Thyroid gland (tissue), 4 donors: ENCODE measurements at regions not wholly inside any gene's neighbourhood (a gene's known extent, or its start where the extent isn't known, plus 50 kb on each side); places are given as distances from the start of the nearest gene placed in this dataset.
A peak's percentile ranks its signal among the peaks of the same experiment; 100 is the strongest.

Experiments used
- DNase-seq, 2 donors: peaks; one replicate each; pipeline ENCODE4 v3.0.0-alpha.2; 2019
- H3K27ac ChIP-seq, 3 donors: fragments of 200-600 bp; sonication (generic); 1 replicate in 2 of 3; 2 replicates in 1 of 3; pipeline ENCODE4 v1.5.1; 2016 to 2019; ENCODE audit warnings: mild to moderate bottlenecking in 1 of 3, moderate library complexity in 1 of 3
- H3K27me3 ChIP-seq: fragments of 200-600 bp; sonication (generic); one replicate; pipeline ENCODE4 v1.5.1; 2019
- H3K36me3 ChIP-seq, 2 donors: fragments of 200-600 bp; sonication (generic); one replicate each; pipeline ENCODE4 v1.5.1; 2016 to 2019
- H3K4me1 ChIP-seq, 2 donors: fragments of 200-600 bp; sonication (generic); one replicate each; pipeline ENCODE4 v1.5.1; 2017 to 2019
- H3K4me3 ChIP-seq, 3 donors: fragments of 200-600 bp; sonication (generic); replicated peaks in 1 of 3; 1 replicate in 2 of 3; 2 replicates in 1 of 3; pipeline ENCODE4 v1.5.1; 2016; ENCODE audit warnings: mild to moderate bottlenecking in 1 of 3
- H3K9me3 ChIP-seq: fragments of 200-600 bp; sonication (generic); one replicate; pipeline ENCODE4 v1.5.1; 2017
- POLR2A ChIP-seq, 2 donors: fragments of 450-650 bp; IDR thresholded peaks; one replicate each; pipeline ENCODE4 v1.6.1; 2017; ENCODE audit warnings: antibody characterized with exemption in 2 of 2, mild to moderate bottlenecking in 2 of 2, moderate library complexity in 1 of 2
- WGBS, 2 donors: methylation state at CpG; one replicate each; pipeline ENCODE4 v1.1.5; 2017; 5-methylcytosine and 5-hydroxymethylcytosine counted together
- intact Hi-C: fragments of 100-400 bp; cut with DNase I; formaldehyde crosslinking; loops from one replicate; pipeline ENCODE4 v1.15.1; 2023
- TF ChIP-seq, protein P1 (sequence below), 6 experiments: fragments of 200-600 bp in 3 of 6; fragments of 450-650 bp in 3 of 6; sonication (generic) in 3 of 6; IDR thresholded peaks; one replicate each; pipeline ENCODE4 v1.5.1; 2016 to 2019; ENCODE audit warnings: antibody characterized with exemption in 6 of 6, mild to moderate bottlenecking in 2 of 6, inconsistent platforms in 1 of 6, moderate library complexity in 1 of 6

- H3K27me3 ChIP-seq: no peaks in the 10 kb centered on the region
- intact Hi-C loops: no loop called here
- no peaks in the 10 kb centered on the region for H3K4me1 ChIP-seq
- no peak for DNase-seq
- no peak for TF ChIP-seq POLR2A (IDR thresholded peaks at IDR 0.05)
- TF ChIP-seq, protein P1, sequence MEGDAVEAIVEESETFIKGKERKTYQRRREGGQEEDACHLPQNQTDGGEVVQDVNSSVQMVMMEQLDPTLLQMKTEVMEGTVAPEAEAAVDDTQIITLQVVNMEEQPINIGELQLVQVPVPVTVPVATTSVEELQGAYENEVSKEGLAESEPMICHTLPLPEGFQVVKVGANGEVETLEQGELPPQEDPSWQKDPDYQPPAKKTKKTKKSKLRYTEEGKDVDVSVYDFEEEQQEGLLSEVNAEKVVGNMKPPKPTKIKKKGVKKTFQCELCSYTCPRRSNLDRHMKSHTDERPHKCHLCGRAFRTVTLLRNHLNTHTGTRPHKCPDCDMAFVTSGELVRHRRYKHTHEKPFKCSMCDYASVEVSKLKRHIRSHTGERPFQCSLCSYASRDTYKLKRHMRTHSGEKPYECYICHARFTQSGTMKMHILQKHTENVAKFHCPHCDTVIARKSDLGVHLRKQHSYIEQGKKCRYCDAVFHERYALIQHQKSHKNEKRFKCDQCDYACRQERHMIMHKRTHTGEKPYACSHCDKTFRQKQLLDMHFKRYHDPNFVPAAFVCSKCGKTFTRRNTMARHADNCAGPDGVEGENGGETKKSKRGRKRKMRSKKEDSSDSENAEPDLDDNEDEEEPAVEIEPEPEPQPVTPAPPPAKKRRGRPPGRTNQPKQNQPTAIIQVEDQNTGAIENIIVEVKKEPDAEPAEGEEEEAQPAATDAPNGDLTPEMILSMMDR (IDR thresholded peaks at IDR 0.05): no peak
- H3K36me3 ChIP-seq: no peaks in the 10 kb centered on the region
- H3K4me3 ChIP-seq: no peak overlapping the region
- H3K9me3 ChIP-seq: no peaks in the 10 kb centered on the region
- 89 to 96% methylated on average over 6 of the region's 6 CpGs for WGBS, 2 donors
- H3K27ac ChIP-seq: no peak overlapping the region
These were observed 176.0 kb upstream of the PITRM1 start for GRCh38 chr10:3348564-3348963.

DNA sequence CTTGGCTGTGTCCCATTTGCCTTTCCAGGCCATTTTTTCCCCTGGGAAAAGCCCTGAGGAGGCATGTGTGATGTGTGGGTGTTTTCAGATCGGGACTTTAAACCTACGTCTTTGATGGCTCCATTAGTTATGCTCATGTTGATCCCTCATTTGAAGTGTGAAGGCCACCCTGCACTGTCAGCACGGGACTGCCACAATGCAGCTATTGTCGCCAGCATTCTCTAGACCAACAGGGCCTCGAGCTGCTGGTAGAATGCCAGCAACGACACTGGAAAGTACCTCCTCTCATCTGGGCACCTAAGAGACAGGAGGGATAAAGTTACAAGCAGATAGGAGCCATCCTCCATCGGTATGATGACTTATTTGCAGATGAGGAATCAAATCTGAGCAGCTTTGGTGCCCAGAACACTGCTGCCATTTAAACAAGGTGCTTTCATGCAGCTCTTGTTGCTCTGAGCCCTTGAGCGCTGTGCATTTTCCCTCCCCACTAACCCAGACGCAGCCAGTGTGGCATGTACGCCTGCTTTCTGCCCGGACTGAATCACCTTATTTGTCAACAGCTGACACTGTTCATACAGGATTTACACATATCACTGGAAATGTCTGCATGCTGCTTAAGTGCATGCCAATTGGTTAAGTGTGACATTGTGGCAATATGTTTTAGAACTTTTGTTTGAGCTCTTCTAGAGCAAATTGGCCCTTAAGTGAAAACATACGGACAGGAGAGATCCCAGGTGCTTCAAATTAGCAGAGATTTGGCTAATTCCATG, 175.0 kb upstream of the PITRM1 start:
- WGBS, 2 donors: 63 to 74% methylated on average over 12 of the region's 12 CpGs
- H3K36me3 ChIP-seq: no peaks in the 10 kb centered on the region
- H3K27ac ChIP-seq: no peak overlapping the region
- no peaks in the 10 kb centered on the region for H3K27me3 ChIP-seq
- H3K4me1 ChIP-seq: no peaks in the 10 kb centered on the region
- no peak for TF ChIP-seq POLR2A (IDR thresholded peaks at IDR 0.05)
- TF ChIP-seq, protein P1 (IDR thresholded peaks at IDR 0.05): no peak
- intact Hi-C loops: no loop called here
- H3K4me3 ChIP-seq: no peak overlapping the region
- no peaks in the 10 kb centered on the region for H3K9me3 ChIP-seq
- DNase-seq: peak in 1 of 2 donors; percentile 7

GRCh38 chr10:3346851-3347250, 174.3 kb upstream of the PITRM1 start:
- 89 to 92% methylated on average over 10 of the region's 10 CpGs for WGBS, 2 donors
- Histone ChIP-seq H3K9me3 (no peaks in the 10 kb centered on the region), H3K4me3 (no peak overlapping the region), H3K36me3 (no peaks in the 10 kb centered on the region), H3K27ac (no peak overlapping the region), H3K4me1 (no peaks in the 10 kb centered on the region), H3K27me3 (no peaks in the 10 kb centered on the region)
- intact Hi-C loops: no loop called here
- TF ChIP-seq, protein P1 (IDR thresholded peaks at IDR 0.05): no peak
- no peak for TF ChIP-seq POLR2A (IDR thresholded peaks at IDR 0.05)
- no peak for DNase-seq

GRCh38 chr10:3342771-3343170, 170.2 kb upstream of the PITRM1 start:
- no peak for TF ChIP-seq POLR2A (IDR thresholded peaks at IDR 0.05)
- TF ChIP-seq, protein P1 (IDR thresholded peaks at IDR 0.05): no peak
- no peaks in the 10 kb centered on the region for H3K27me3 ChIP-seq
- no peak overlapping the region for H3K4me3 ChIP-seq
- 92 to 93% methylated on average over 3 of the region's 3 CpGs for WGBS, 2 donors
- H3K36me3 ChIP-seq: no peaks in the 10 kb centered on the region
- H3K4me1 ChIP-seq: no peaks in the 10 kb centered on the region
- no peak overlapping the region for H3K27ac ChIP-seq
- intact Hi-C loops: no loop called here
- DNase-seq: no peak
- H3K9me3 ChIP-seq: no peaks in the 10 kb centered on the region

DNA sequence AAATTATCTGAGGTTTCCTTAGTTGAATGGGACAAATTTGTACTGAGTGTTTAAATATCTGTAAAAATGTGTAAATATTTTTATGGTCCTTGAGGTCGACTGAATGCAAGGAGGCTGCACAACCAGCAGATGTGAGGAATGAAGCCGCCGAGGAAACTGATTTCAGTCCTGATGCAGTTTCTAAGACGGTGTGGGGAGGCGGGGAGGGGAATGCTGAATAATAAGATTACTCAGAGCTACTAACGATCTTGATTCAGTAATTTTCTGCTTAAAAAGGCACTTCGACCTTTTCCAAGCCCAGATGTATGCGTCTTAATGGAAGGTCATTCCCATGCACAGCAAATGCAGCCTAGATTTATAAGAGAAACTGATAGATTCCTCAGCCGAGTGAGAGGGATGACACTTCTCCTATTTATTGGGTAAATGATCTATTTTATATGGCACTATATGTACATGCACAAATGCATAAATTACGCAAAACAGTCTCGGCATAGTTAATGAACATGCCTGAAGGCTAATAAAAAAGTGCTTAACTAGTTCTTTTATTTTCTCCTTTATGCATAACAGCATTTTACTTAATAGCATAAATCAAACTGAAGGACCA, 167.6 kb upstream of the PITRM1 start:
- TF ChIP-seq, protein P1 (IDR thresholded peaks at IDR 0.05): no peak
- TF ChIP-seq POLR2A (IDR thresholded peaks at IDR 0.05): no peak
- intact Hi-C loops: no loop called here
- no peak overlapping the region for H3K4me3 ChIP-seq
- no peaks in the 10 kb centered on the region for H3K9me3 ChIP-seq
- DNase-seq: no peak
- 79 to 80% methylated on average over 11 of the region's 11 CpGs for WGBS, 2 donors
- H3K4me1 ChIP-seq: no peaks in the 10 kb centered on the region
- no peaks in the 10 kb centered on the region for H3K27me3 ChIP-seq
- H3K27ac ChIP-seq: no peak overlapping the region
- H3K36me3 ChIP-seq: no peaks in the 10 kb centered on the region
